Activated CD4-positive, alpha-beta T cell treated with anti-CD3 and anti-CD28 coated beads, Interleukin-10, Interleukin-2, amounts not matched to agents 100 ng/mL and 50 ng/mL, durations not matched to agents 16 hours and 8 hours (primary cell): ENCODE measurements at regions not wholly inside any gene's neighbourhood (a gene's known extent, or its start where the extent isn't known, plus 50 kb on each side); places are given as distances from the start of the nearest gene placed in this dataset.
"Not testable (repeated sequence)": the region's sequence is repeated elsewhere in the genome, so short reads cannot be mapped to it uniquely, and the experiment has no call there.

ENCODE experiments used
- DNase-seq: peaks from one replicate; pipeline ENCODE4 v3.0.0-alpha.2; 2020

GRCh38 chr10:3570131-3570729 is 214.8 kb downstream of the KLF6 start:
- no peak for DNase-seq

- DNase-seq, result no peak
Observed at GRCh38 chr10:3568983-3569382, 216.0 kb downstream of the KLF6 start.

- no peak for DNase-seq
Observed at GRCh38 chr10:3568392-3568791, 216.6 kb downstream of the KLF6 start.

- DNase-seq, result no peak
Observed at GRCh38 chr10:3567291-3567963, 217.6 kb downstream of the KLF6 start.

- peak; percentile 14 for DNase-seq
Observed at GRCh38 chr10:3566627-3567026, 218.4 kb downstream of the KLF6 start.

GRCh38 chr10:3564346-3565002 is 220.5 kb downstream of the KLF6 start:
- DNase-seq, result no peak

GRCh38 chr10:3563298-3563697 is 221.7 kb downstream of the KLF6 start:
- DNase-seq, result peak; percentile 48

- not testable (repeated sequence) for DNase-seq
Observed at GRCh38 chr10:3560628-3561027, 224.4 kb downstream of the KLF6 start.

- no peak for DNase-seq
Observed at GRCh38 chr10:3559527-3559926, 225.5 kb downstream of the KLF6 start.

- no peak for DNase-seq
Observed at GRCh38 chr10:3559011-3559410, 226.0 kb downstream of the KLF6 start.

- DNase-seq, result peak; percentile 9
Observed at GRCh38 chr10:3556191-3557017, 228.6 kb downstream of the KLF6 start.

- DNase-seq, result peak; percentile 8
Observed at GRCh38 chr10:3554121-3554522, 230.9 kb downstream of the KLF6 start.

- no peak for DNase-seq
Observed at GRCh38 chr10:3552281-3552680, 232.7 kb downstream of the KLF6 start.

- no peak for DNase-seq
Observed at GRCh38 chr10:3551761-3552160, 233.2 kb downstream of the KLF6 start.

- no peak for DNase-seq
Observed at GRCh38 chr10:3549118-3549517, 235.9 kb downstream of the KLF6 start.

- no peak for DNase-seq
Observed at GRCh38 chr10:3548702-3549101, 236.3 kb downstream of the KLF6 start.

- no peak for DNase-seq
Observed at GRCh38 chr10:3548076-3548475, 236.9 kb downstream of the KLF6 start.

GRCh38 chr10:3544561-3544960 is 240.4 kb downstream of the KLF6 start:
- DNase-seq, result no peak

GRCh38 chr10:3542185-3542611 is 242.8 kb downstream of the KLF6 start:
- no peak for DNase-seq

GRCh38 chr10:3539696-3540383 is 245.2 kb downstream of the KLF6 start:
- no peak for DNase-seq

- DNase-seq, result no peak
Observed at GRCh38 chr10:3538656-3539531, 246.1 kb downstream of the KLF6 start.

GRCh38 chr10:3538291-3538655 is 246.7 kb downstream of the KLF6 start:
- DNase-seq, result no peak
